HG02852 (cell line): ENCODE measurements at regions not wholly inside any gene's neighbourhood (a gene's known extent, or its start where the extent isn't known, plus 50 kb on each side); places are given as distances from the start of the nearest gene placed in this dataset.

ENCODE experiments used
- ATAC-seq: cut with Tn5 transposase; IDR thresholded peaks from one replicate; pipeline ENCODE4 v1.9.1; 2021; ENCODE audit warnings: mild to moderate bottlenecking, moderate library complexity; ENCODE audit not compliant: unreplicated experiment

DNA sequence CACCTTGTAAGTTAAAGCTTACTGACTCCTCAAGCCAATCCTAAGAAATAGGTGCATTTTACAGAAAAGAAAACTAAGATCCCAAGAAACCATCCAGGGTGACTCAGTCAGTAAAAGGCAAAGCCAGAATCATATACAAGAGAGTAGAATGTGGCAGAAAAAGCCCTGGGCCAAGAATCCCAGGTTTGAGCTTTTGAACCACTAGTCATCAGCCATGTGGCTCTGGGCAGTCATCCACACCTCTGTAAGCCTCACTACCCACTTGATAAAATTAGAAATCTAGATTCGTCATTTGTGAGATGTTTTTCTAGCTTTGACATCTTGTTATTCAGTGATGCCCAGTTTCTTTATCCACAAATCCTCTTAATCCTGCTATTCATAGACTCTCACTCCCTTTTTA lies 122.2 kb upstream of the PDE5A start:
- ATAC-seq: no peak

GRCh38 chr4:119750048-119750447 lies 121.4 kb upstream of the PDE5A start:
- no peak for ATAC-seq

- no peak for ATAC-seq
These were observed 120.2 kb upstream of the PDE5A start for GRCh38 chr4:119748853-119749252.

- no peak for ATAC-seq
These were observed 118.3 kb upstream of the PDE5A start for GRCh38 chr4:119746951-119747350.

DNA sequence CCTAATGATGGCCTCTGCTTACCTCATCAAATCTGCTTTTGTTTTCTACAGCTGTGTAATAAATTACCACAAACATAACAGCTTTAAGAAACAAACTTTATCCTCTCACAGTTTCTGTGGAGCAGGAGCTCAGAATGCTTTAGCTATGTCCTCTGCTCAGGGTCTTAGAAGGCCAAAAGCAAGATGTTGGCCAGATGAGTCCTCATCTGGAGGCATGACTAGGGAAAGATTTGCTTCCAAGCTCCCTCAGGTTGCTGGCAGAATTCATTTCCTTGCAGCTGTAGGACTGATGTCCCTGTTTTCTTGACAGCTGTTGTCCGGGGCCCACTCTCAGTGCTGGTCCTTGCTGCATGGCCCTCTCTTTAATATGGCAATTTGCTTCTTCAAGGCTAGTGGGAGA lies 116.7 kb upstream of the PDE5A start:
- no peak for ATAC-seq

- ATAC-seq: no peak
These were observed 116.0 kb upstream of the PDE5A start for GRCh38 chr4:119744580-119744979.

DNA sequence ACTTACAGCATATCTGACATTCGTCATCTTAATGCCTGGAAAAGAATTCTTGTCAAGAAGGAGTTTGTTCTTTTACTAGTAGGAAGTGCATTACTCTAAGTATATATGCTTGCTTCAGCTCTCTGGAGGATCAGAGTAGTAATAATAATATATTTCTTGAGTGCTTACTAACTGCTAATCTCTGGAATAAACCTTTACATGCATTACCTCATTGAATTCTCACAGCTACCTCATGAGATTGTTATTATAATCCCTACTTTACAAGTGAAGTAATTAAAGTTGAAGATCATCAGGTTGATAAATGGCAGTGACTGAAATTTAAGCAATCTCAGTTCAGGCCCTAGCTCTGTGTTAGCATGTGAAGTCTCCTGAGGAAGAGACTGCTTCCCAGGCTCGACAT lies 115.0 kb upstream of the PDE5A start:
- no peak for ATAC-seq

GRCh38 chr4:119739796-119740195 lies 111.2 kb upstream of the PDE5A start:
- no peak for ATAC-seq

GRCh38 chr4:119738901-119739300 lies 110.3 kb upstream of the PDE5A start:
- no peak for ATAC-seq

DNA sequence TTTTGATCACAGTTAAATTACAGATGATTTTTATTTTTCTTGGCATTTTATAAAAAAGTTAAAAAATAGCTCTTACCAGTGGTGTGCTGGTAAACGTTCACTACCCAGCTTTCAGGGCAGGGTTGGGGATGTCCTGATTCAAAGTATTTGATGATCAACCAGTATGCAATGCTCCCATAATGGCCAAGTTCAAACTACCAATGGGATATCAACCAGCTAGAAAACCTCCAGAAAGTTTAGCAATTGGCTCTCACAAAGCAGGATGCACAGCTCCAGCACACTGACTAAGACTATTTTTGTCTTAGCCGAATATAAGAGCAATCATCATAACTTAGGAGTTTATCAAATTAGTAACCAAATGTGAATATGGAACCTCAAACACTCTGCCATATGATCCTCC lies 108.0 kb upstream of the PDE5A start:
- ATAC-seq: no peak

DNA sequence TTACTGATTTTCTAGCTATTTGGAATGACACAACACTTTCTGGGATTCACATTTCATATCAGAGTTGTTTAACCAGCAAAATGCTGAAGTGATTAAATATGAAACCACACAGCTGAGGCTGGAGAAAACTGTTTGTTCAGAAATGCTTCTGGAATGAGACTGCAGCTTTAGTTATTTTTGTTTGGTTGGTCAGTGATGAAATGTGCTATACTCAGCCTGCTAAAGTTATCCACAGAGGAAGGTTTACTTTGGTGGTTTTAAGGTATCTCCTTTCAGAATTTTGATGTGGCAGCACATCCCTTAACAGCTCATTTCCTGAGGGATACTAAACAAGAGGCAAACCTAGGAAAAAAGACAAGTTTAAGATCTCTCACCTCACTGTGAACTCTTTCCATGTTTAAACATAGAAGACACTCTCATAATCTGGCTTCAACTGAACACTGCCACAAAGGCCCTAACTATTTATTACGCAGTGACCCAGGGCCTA lies 106.6 kb upstream of the PDE5A start:
- ATAC-seq: no peak

GRCh38 chr4:119733431-119733830 lies 104.8 kb upstream of the PDE5A start:
- ATAC-seq: no peak

DNA sequence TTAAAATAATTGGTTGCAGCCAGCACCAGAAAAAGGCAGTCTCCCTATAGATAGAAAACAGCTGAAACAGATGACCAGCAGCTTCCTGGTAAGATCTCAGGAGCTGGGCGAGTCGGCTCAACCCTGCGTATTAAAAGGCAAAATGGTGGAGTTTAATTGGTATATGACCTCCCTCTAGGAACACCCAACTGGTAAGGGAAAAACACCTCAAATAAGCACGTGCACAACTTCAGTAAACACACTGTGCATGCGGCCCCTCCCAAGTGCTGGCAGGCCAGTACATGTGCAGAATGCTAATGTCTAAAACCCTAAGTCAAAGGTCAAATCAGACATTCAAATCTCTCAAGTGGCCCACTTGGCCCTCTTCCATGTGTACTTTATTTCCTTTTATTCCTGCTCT lies 103.2 kb upstream of the PDE5A start:
- ATAC-seq: no peak

GRCh38 chr4:119731146-119731742 lies 102.6 kb upstream of the PDE5A start:
- ATAC-seq: no peak

- ATAC-seq: no peak
These were observed 102.0 kb upstream of the PDE5A start for GRCh38 chr4:119730671-119730950.

DNA sequence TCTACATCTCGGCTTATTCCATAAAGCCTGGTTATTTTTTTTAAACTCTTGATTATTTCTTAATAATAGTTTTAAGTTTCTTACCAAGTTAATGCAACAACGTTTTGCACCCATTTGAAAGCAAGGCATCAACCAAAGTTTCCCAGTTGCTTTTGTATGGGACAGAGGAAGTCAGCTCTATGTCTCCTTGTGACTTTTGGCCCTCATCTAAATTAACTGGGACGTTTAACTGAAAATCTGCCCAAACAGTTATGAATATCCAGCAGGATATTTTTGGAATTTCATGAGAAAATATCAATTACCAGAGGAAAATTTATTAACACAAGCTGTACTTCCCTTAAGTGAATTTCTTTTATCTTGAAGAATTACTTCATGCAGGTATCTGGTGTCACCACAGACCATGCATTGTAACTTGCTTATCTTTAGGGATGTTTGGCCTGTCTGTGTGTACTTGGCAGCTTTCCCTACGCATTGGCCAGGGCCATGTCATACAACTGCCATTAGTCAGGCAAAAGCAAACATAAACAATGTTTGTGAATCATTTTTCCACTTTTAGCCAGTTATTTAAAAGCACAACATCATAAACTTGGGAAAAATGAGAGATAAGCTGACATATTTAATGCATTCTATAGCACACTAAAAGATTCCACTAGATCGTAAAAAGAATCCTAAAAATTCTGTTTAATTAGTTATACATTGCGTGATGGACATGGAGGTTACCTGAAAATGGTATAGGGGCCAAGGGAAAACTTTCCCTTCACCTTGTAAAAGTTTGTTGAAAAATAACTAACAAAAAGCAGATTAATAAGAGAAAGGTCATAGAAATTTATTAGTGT lies 101.4 kb upstream of the PDE5A start:
- ATAC-seq: no peak

- no peak for ATAC-seq
These were observed 100.3 kb upstream of the PDE5A start for GRCh38 chr4:119728692-119729593.

DNA sequence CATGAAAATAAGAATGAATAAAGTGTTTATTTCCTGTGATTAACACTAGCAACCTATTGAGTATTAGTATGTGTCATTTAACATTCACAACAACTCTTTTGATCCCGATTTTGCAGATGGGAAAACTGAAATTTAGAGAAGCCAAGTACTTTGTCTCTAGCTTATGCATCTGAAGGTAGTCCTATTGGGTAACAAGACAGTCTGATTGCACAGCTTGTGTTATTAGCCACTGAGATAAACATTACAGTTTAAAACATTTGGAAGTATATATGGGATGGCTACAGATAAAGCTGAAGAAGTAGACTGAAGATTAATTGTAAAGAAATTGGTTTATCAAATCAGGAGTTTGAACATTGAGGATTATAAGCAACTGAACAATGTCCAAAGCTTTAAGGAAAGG lies 99.6 kb upstream of the PDE5A start:
- no peak for ATAC-seq

DNA sequence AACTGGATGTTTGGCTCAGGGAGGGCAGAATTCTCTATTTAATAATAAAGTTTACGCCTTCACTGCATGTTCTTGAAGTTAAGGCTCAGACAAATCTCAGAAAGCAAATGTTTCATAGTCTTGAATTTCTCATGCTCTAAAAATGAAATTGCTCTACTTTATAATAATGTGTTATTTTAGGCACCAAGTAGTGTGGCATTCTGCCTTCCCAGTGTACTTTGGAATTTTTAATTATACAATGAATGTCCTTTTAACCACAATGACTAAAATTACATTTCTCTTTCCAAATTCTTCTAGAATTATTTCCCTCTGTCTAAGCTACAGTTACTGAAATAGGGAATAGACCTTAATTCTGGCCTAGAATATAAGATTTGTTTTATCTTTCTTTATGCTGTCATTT lies 97.9 kb upstream of the PDE5A start:
- no peak for ATAC-seq

GRCh38 chr4:119725688-119726330 lies 97.2 kb upstream of the PDE5A start:
- ATAC-seq: no peak

GRCh38 chr4:119725011-119725410 lies 96.4 kb upstream of the PDE5A start:
- no peak for ATAC-seq
